ENCODE measurements at regions not wholly inside any gene's neighbourhood (a gene's known extent, or its start where the extent isn't known, plus 50 kb on each side); places are given as distances from the start of the nearest gene placed in this dataset.

DNA sequence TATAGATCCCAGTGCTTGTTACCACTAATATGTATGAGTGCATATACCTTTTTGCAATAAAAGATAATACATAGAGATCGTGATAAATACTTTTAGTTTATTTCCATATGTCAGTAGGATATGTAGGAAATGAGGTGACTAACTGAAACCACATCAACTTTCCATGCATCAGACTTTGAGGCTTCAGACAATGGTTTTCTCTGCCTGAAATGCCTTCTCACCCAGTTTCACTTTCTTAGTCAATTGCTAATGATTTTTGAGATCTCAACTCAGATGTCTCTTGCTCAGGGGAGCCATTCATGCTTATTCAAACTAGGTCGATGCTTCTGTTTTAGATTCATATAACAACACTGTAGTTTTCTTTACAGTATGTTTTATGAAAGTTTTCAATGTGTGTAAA lies 626.6 kb upstream of the ADGRB3 start:
- H3K79me2 ChIP-seq (ENCODE audit: low read length) = no peaks in the 10 kb centered on the region
- H3K9ac ChIP-seq (ENCODE audit: low read length) = no peak overlapping the region
- H3F3A ChIP-seq (ENCODE audit: insufficient read depth, low read length) = no peaks in the 10 kb centered on the region
- H3K4me1 ChIP-seq (ENCODE audit: low read length) = no peaks in the 10 kb centered on the region
- H3K9me2 ChIP-seq (replicated peaks; ENCODE audit: insufficient read depth, low read length) = no peaks in the 10 kb centered on the region
- DNase-seq = peak; percentile 69
- H3K27me3 ChIP-seq (replicated peaks; ENCODE audit: insufficient read depth, low read length) = peaks cover 21% of the 10 kb centered on the region
- no peak overlapping the region for H2AFZ ChIP-seq (ENCODE audit: low read length)
- no peak overlapping the region for H3K27ac ChIP-seq (ENCODE audit: low read length)
- no peaks in the 10 kb centered on the region for H3K9me3 ChIP-seq (replicated peaks; ENCODE audit: insufficient read depth, low read length)
- no peak overlapping the region for H3K4me3 ChIP-seq (ENCODE audit: low read length)
- H3K36me3 ChIP-seq (replicated peaks; ENCODE audit: insufficient read depth, low read length) = no peaks in the 10 kb centered on the region
- H3K4me2 ChIP-seq (ENCODE audit: low read depth, low read length) = no peak overlapping the region
- no peaks in the 10 kb centered on the region for H4K20me1 ChIP-seq (ENCODE audit: insufficient read depth, low read length)
- TF ChIP-seq EZH2 (optimal IDR thresholded peaks at IDR 0.05; ENCODE audit: low read depth, low read length) (no peak), CTCF (IDR thresholded peaks at IDR 0.05; ENCODE audit: low read length) (no peak), EZH2phosphoT487 (IDR thresholded peaks at IDR 0.05; ENCODE audit: low read length) (no peak)

GRCh38 chr6:68007717-68008116 lies 627.4 kb upstream of the ADGRB3 start:
- H2AFZ ChIP-seq (ENCODE audit: low read length) = no peak overlapping the region
- no peak for TF ChIP-seq CTCF (IDR thresholded peaks at IDR 0.05; ENCODE audit: low read length)
- no peak for TF ChIP-seq EZH2 (optimal IDR thresholded peaks at IDR 0.05; ENCODE audit: low read depth, low read length)
- H4K20me1 ChIP-seq (ENCODE audit: insufficient read depth, low read length) = no peaks in the 10 kb centered on the region
- no peak for DNase-seq
- no peaks in the 10 kb centered on the region for H3K79me2 ChIP-seq (ENCODE audit: low read length)
- H3K27ac ChIP-seq (ENCODE audit: low read length) = no peak overlapping the region
- no peak overlapping the region for H3K9ac ChIP-seq (ENCODE audit: low read length)
- no peaks in the 10 kb centered on the region for H3K4me1 ChIP-seq (ENCODE audit: low read length)
- H3K4me2 ChIP-seq (ENCODE audit: low read depth, low read length) = no peak overlapping the region
- peaks cover 21% of the 10 kb centered on the region for H3K27me3 ChIP-seq (replicated peaks; ENCODE audit: insufficient read depth, low read length)
- H3K9me2 ChIP-seq (replicated peaks; ENCODE audit: insufficient read depth, low read length) = no peaks in the 10 kb centered on the region
- H3K9me3 ChIP-seq (replicated peaks; ENCODE audit: insufficient read depth, low read length) = no peaks in the 10 kb centered on the region
- no peaks in the 10 kb centered on the region for H3F3A ChIP-seq (ENCODE audit: insufficient read depth, low read length)
- H3K36me3 ChIP-seq (replicated peaks; ENCODE audit: insufficient read depth, low read length) = no peaks in the 10 kb centered on the region
- no peak overlapping the region for H3K4me3 ChIP-seq (ENCODE audit: low read length)

DNA sequence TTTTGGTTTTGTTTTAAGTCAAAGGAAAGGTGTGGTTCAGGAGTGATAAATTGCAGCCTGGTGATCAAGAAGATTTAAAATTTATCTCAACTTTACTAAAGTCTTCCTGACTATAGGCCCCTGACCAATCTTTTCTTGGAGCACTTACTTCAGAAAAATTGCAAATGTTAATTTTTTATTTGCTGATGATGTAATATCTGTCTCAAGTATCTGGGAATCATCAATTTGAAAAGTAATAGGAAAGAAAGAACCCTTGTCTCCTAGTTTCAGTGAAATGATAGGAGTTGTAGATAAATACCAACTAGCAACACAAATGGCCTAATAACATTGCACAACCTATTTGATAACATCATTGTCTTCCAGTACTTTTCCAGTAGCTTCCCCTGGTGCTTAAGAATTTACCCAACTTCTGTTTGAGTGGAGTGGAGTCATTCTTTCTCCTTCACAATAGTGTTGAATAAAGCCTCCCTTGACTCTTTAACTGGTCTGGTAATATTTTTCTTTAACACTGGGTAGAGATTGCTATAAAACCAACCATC lies 648.3 kb upstream of the ADGRB3 start:
- no peaks in the 10 kb centered on the region for H3F3A ChIP-seq (ENCODE audit: insufficient read depth, low read length)

More for the DNA sequence above, 648.3 kb upstream of the ADGRB3 start:
- Histone ChIP-seq H3K27me3 (replicated peaks; ENCODE audit: insufficient read depth, low read length) (no peaks in the 10 kb centered on the region), H3K36me3 (replicated peaks; ENCODE audit: insufficient read depth, low read length) (no peaks in the 10 kb centered on the region), H3K27ac (ENCODE audit: low read length) (no peak overlapping the region), H3K9me3 (replicated peaks; ENCODE audit: insufficient read depth, low read length) (no peaks in the 10 kb centered on the region), H3K79me2 (ENCODE audit: low read length) (no peaks in the 10 kb centered on the region), H3K9ac (ENCODE audit: low read length) (no peak overlapping the region), H3K4me1 (ENCODE audit: low read length) (no peaks in the 10 kb centered on the region), H2AFZ (ENCODE audit: low read length) (no peak overlapping the region), H3K4me3 (ENCODE audit: low read length) (no peak overlapping the region), H4K20me1 (ENCODE audit: insufficient read depth, low read length) (no peaks in the 10 kb centered on the region), H3K9me2 (replicated peaks; ENCODE audit: insufficient read depth, low read length) (no peaks in the 10 kb centered on the region), H3K4me2 (ENCODE audit: low read depth, low read length) (no peak overlapping the region)
- no peak for TF ChIP-seq EZH2 (optimal IDR thresholded peaks at IDR 0.05; ENCODE audit: low read depth, low read length)
- no peak for TF ChIP-seq CTCF (IDR thresholded peaks at IDR 0.05; ENCODE audit: low read length)
- no peak for TF ChIP-seq EZH2phosphoT487 (IDR thresholded peaks at IDR 0.05; ENCODE audit: low read length)
- DNase-seq = no peak
